ENCODE measurements at regions not wholly inside any gene's neighbourhood (a gene's known extent, or its start where the extent isn't known, plus 50 kb on each side); places are given as distances from the start of the nearest gene placed in this dataset.

DNA sequence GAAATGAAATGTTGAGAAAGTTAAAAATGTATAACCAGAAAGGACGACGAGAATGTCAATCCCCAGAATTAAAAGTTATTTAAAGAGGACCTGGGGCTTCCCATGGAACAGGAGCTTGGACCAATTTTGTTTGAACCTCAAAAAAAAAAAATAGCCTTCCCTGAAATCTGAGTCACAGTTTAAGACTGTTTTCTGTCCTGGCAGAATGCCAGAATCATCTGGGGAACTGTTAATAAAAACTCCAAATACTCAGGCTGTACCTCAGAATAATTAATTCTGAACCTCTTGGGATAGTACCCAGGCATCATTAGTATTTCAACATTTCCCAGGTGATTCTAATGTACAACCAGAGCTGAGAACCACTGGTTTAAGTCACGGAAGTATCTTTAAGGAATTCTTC lies 102.2 kb upstream of the SLCO6A1 start:
- TF ChIP-seq CTCF (optimal IDR thresholded peaks at IDR 0.05 in 1 of 3, IDR thresholded peaks at IDR 0.05 in 1 of 3, conservative IDR thresholded peaks at IDR 0.05 in 1 of 3; ENCODE audit: extremely low read depth in 1 of 3, insufficient read depth in 2 of 3, low read length in 3 of 3) = no peak
- no peak for TF ChIP-seq EZH2 (IDR thresholded peaks at IDR 0.05; ENCODE audit: low read length)
